GM12891 (cell line): ENCODE measurements at regions not wholly inside any gene's neighbourhood (a gene's known extent, or its start where the extent isn't known, plus 50 kb on each side); places are given as distances from the start of the nearest gene placed in this dataset.

Experiments used
- POLR2A ChIP-seq: IDR thresholded peaks from 2 replicates; pipeline ENCODE4 v1.6.1; 2011; ENCODE audit warnings: low read depth, low read length, control low read depth
- POLR2AphosphoS5 ChIP-seq: IDR thresholded peaks from 2 replicates; pipeline ENCODE4 v1.6.1; 2011; ENCODE audit warnings: low read depth, low read length, control low read depth
- TAF1 ChIP-seq: IDR thresholded peaks from 2 replicates; pipeline ENCODE4 v1.6.1; 2011; ENCODE audit warnings: low read depth, low read length, control low read depth

DNA sequence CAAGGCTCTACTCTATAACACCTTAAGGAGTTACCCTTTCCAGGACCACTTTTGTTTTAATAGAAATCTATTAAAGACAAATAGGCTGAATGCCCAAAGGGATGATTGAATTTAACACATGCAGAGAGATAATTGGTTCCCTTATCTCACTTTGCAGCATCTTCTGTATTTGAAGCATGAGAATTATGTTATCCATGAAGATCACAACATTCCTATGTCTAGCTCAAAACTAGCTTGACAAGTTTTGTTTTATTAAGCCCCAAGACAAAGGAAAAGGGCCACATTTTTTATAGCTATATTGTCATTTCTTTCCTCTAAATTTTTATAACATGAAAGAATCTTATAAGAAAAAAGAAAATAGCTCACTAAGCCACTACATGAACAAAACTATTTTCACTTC lies 57.9 kb upstream of the FTMT start:
- TF ChIP-seq POLR2AphosphoS5 = no peak
- TF ChIP-seq POLR2A = no peak
- TF ChIP-seq TAF1 = no peak
